ENCODE measurements at regions not wholly inside any gene's neighbourhood (a gene's known extent, or its start where the extent isn't known, plus 50 kb on each side); places are given as distances from the start of the nearest gene placed in this dataset.

DNA sequence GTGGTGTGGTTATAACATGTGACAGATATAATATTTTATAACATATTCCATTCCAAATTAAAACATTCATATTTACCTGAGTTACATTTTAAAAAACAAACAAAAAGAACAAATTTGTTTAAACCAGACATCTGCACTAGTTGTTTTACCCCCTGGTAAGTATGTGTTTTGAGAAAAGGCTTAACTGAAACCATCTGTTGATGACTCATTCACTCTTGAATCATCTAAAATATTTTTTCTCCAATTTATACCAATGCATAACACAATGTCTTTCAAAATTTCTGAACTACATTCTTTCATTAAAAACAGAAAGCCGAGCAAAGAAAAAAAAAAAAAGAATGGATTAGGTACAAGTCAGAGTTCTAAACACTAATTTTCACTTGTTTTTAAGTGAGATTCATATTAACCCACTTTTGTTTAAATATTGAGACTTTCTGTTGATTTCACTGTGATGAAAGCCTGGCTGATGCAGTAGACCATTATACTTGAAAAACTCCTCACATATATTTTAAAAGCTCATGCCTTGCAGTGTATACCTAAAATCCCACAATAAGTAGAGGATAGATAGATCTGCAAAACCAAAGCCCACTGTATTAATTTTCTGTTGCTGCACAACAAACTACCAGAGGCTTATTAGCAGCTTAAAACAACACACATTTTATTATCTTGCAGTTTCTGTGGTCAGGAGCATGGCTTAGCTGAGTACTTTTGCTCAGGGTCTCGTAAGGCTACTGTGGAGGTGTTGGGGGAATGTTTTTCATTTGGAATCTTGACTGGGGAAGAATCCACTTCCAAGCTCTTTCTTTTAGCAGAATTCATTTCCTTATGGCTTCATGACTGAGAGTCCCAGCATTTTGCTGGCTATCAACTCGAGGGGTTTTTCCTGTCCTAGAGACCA is 221.5 kb downstream of the PCDH18 start:
- Histone ChIP-seq H3K27me3 (ENCODE audit: control insufficient read depth, insufficient read depth, low read length) (no peaks in the 10 kb centered on the region), H3K4me3 (ENCODE audit: insufficient read depth, low read depth, low read length) (no peak overlapping the region), H3K36me3 (replicated peaks; ENCODE audit: control insufficient read depth, insufficient read depth, low read length) (no peaks in the 10 kb centered on the region)
- no peak for DNase-seq

DNA sequence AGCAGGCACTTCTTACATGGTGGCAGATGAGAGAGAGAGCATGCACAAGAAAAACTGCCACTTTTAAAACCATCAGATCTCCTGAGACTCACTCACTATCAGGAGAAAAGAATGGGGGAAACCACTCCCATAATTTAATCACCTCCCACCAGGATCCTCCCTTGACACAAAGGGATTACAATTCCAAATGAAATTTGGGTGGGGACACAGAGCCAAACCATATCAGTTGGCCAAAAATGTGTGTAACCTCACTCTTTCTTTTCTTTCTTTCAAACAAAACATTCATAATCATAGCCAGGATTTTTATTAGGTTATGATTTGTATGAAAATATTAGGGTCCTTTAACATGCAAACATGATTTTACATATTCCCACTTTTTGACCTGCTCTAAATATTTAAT is 222.1 kb downstream of the PCDH18 start:
- no peak for DNase-seq
- H3K4me3 ChIP-seq (ENCODE audit: insufficient read depth, low read depth, low read length): no peak overlapping the region
- H3K36me3 ChIP-seq (replicated peaks; ENCODE audit: control insufficient read depth, insufficient read depth, low read length): no peaks in the 10 kb centered on the region
- H3K27me3 ChIP-seq (ENCODE audit: control insufficient read depth, insufficient read depth, low read length): no peaks in the 10 kb centered on the region

- no peaks in the 10 kb centered on the region for H3K36me3 ChIP-seq (replicated peaks; ENCODE audit: control insufficient read depth, insufficient read depth, low read length)
- H3K27me3 ChIP-seq (ENCODE audit: control insufficient read depth, insufficient read depth, low read length): no peaks in the 10 kb centered on the region
- no peak overlapping the region for H3K4me3 ChIP-seq (ENCODE audit: insufficient read depth, low read depth, low read length)
- no peak for DNase-seq
Observed at GRCh38 chr4:137309424-137309823, 222.9 kb downstream of the PCDH18 start.

GRCh38 chr4:137307806-137308205 is 224.5 kb downstream of the PCDH18 start:
- Histone ChIP-seq H3K27me3 (ENCODE audit: control insufficient read depth, insufficient read depth, low read length) (no peaks in the 10 kb centered on the region), H3K4me3 (ENCODE audit: insufficient read depth, low read depth, low read length) (no peak overlapping the region), H3K36me3 (replicated peaks; ENCODE audit: control insufficient read depth, insufficient read depth, low read length) (no peaks in the 10 kb centered on the region)
- DNase-seq: no peak

DNA sequence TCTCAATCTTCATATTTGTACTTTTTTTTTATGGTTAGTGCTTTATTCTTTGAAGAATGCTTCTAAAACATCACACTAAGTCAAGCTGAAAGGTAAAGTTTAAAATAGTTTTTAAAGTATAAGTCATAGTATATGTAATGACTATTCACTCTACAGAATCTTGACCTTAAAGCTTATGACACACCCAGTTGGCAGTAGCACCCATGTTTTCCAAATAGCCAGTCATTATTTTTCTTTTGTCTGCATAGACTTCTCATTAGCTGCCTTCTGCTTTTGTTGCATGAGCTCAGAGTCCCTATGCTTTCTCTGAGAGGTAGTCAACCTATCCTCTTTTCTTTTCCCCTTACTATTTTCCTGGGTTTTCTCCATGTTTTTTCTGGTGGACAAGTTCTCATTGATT is 231.5 kb downstream of the PCDH18 start:
- no peak for DNase-seq
- no peaks in the 10 kb centered on the region for H3K27me3 ChIP-seq (ENCODE audit: control insufficient read depth, insufficient read depth, low read length)
- no peaks in the 10 kb centered on the region for H3K36me3 ChIP-seq (replicated peaks; ENCODE audit: control insufficient read depth, insufficient read depth, low read length)
- H3K4me3 ChIP-seq (ENCODE audit: insufficient read depth, low read depth, low read length): no peak overlapping the region

DNA sequence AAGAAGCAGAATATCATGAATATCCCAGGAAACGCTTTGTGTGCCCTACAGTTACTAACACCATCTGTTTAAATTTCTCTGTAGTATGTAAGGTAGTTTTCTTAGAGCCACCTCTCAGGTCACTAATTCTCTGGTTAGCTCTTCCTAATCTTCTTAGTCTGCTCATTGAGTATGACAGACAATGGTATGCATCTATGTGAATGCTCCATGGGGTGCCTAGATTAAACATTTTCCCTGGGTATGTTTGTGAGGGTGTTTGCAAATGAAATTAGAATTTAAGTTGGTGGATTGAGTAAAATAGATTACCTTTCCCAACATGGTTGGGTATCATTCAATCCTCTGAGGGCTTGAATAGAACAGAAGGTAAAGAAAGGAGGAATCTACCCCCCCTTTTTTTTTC is 233.0 kb downstream of the PCDH18 start:
- H3K27me3 ChIP-seq (ENCODE audit: control insufficient read depth, insufficient read depth, low read length): no peaks in the 10 kb centered on the region
- no peak for DNase-seq
- no peaks in the 10 kb centered on the region for H3K36me3 ChIP-seq (replicated peaks; ENCODE audit: control insufficient read depth, insufficient read depth, low read length)
- no peak overlapping the region for H3K4me3 ChIP-seq (ENCODE audit: insufficient read depth, low read depth, low read length)

GRCh38 chr4:137293281-137293680 is 239.0 kb downstream of the PCDH18 start:
- Histone ChIP-seq H3K36me3 (replicated peaks; ENCODE audit: control insufficient read depth, insufficient read depth, low read length) (no peaks in the 10 kb centered on the region), H3K4me3 (ENCODE audit: insufficient read depth, low read depth, low read length) (no peak overlapping the region), H3K27me3 (ENCODE audit: control insufficient read depth, insufficient read depth, low read length) (no peaks in the 10 kb centered on the region)
- DNase-seq: no peak

DNA sequence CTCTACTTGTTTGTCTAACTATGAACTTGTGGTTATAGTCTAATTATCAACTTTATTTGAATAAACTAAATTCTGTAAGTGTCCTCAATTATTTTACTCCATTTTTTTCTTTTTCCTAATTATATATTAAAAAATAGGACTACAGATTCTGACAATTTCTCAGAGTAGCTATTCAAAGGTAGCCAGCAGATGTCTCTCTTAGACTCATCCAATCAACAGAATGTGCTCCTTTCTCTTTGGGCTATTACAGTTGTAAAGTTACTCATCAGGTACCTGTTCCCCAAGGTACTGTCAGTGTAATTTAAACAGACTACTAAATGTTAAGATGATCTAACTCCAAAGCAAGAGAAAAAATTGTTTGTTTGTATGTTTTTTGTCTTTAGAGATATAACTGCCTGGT is 248.6 kb downstream of the PCDH18 start:
- Histone ChIP-seq H3K4me3 (ENCODE audit: insufficient read depth, low read depth, low read length) (no peak overlapping the region), H3K36me3 (replicated peaks; ENCODE audit: control insufficient read depth, insufficient read depth, low read length) (no peaks in the 10 kb centered on the region), H3K27me3 (ENCODE audit: control insufficient read depth, insufficient read depth, low read length) (no peaks in the 10 kb centered on the region)
- DNase-seq: peak; percentile 1

GRCh38 chr4:137278431-137278830 is 253.9 kb downstream of the PCDH18 start:
- Histone ChIP-seq H3K4me3 (ENCODE audit: insufficient read depth, low read depth, low read length) (no peak overlapping the region), H3K36me3 (replicated peaks; ENCODE audit: control insufficient read depth, insufficient read depth, low read length) (no peaks in the 10 kb centered on the region), H3K27me3 (ENCODE audit: control insufficient read depth, insufficient read depth, low read length) (no peaks in the 10 kb centered on the region)
- no peak for DNase-seq

GRCh38 chr4:137274404-137274803 is 257.9 kb downstream of the PCDH18 start:
- no peak for DNase-seq
- no peak overlapping the region for H3K4me3 ChIP-seq (ENCODE audit: insufficient read depth, low read depth, low read length)
- no peaks in the 10 kb centered on the region for H3K27me3 ChIP-seq (ENCODE audit: control insufficient read depth, insufficient read depth, low read length)
- H3K36me3 ChIP-seq (replicated peaks; ENCODE audit: control insufficient read depth, insufficient read depth, low read length): no peaks in the 10 kb centered on the region

DNA sequence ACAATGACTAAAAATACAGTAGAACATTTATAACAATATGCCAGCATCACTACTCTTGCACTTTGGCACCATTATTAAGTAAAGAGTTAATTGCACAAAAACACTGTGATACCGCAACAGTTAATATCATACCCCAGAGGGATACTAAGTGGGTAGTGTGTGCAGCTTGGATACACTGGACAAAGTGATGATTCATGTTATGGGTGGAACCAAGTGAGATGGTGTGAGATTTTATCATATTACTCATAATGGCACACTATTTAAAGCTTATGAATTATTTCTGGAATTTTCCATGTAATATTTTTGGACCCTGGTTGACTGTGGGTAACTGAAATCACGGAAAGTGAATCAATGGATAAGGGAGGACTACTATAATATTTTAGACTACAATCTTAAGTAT is 265.3 kb downstream of the PCDH18 start:
- Histone ChIP-seq H3K4me3 (ENCODE audit: insufficient read depth, low read depth, low read length) (no peak overlapping the region), H3K36me3 (replicated peaks; ENCODE audit: control insufficient read depth, insufficient read depth, low read length) (no peaks in the 10 kb centered on the region), H3K27me3 (ENCODE audit: control insufficient read depth, insufficient read depth, low read length) (no peaks in the 10 kb centered on the region)
- no peak for DNase-seq

DNA sequence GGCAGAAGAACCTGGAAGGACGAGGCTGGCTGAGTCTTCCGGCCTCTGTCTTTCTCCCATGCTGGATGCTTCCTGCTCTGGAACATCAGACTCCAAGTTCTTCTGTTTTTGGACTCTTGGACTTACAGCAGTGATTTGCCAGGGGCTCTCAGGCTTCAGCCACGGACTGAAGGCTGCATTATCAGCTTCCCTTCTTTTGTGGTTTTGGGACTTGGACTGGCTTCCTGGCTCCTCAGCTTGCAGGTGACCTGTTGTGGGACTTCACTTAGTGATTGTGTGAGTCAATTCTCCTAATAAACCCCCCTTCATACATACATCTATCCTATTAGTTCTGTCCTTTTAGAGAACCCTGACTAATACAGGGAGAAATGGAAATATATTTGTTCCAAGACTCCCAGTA is 265.8 kb downstream of the PCDH18 start:
- Histone ChIP-seq H3K27me3 (ENCODE audit: control insufficient read depth, insufficient read depth, low read length) (no peaks in the 10 kb centered on the region), H3K36me3 (replicated peaks; ENCODE audit: control insufficient read depth, insufficient read depth, low read length) (no peaks in the 10 kb centered on the region), H3K4me3 (ENCODE audit: insufficient read depth, low read depth, low read length) (no peak overlapping the region)
- no peak for DNase-seq

DNA sequence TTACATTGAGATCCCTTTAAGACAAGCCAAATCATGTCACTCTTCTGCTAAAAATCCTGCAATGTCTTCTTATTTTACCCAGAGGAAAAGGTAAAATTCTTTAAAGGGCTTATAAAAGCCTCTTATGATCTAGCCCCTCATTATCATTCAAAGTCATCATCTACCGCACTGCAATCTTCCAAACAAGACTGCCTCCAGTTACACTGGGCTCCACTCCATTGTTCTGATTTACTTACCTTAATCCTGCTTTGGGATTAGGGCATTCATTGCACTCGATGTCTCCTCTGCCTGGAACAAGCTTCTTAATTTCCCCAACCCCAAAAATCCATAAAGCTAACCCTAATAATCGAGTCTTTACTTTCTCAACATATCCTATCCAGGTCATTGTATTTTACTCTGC is 269.1 kb downstream of the PCDH18 start:
- DNase-seq: no peak
- Histone ChIP-seq H3K27me3 (ENCODE audit: control insufficient read depth, insufficient read depth, low read length) (no peaks in the 10 kb centered on the region), H3K36me3 (replicated peaks; ENCODE audit: control insufficient read depth, insufficient read depth, low read length) (no peaks in the 10 kb centered on the region), H3K4me3 (ENCODE audit: insufficient read depth, low read depth, low read length) (no peak overlapping the region)

DNA sequence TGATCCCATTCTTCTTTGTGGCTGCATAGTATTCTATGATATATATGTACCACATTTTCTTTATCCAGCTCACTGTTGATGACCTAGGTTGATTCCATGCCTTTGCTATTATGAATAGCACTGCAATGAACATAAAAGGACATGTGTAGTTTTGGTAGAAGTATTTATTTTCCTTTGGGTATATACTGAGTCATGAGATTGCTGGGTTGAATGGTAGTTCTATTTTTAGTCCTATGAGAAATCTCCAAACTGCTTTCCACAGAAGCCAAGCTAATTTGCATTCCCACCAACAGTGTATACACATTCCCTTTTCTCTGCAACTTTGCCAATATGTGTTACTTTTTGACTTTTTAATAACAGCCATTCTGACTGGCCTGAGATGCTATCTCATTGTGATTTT is 278.3 kb downstream of the PCDH18 start:
- Histone ChIP-seq H3K36me3 (replicated peaks; ENCODE audit: control insufficient read depth, insufficient read depth, low read length) (no peaks in the 10 kb centered on the region), H3K4me3 (ENCODE audit: insufficient read depth, low read depth, low read length) (no peak overlapping the region), H3K27me3 (ENCODE audit: control insufficient read depth, insufficient read depth, low read length) (no peaks in the 10 kb centered on the region)
- no peak for DNase-seq

GRCh38 chr4:137249112-137249511 is 283.2 kb downstream of the PCDH18 start:
- Histone ChIP-seq H3K4me3 (ENCODE audit: insufficient read depth, low read depth, low read length) (no peak overlapping the region), H3K36me3 (replicated peaks; ENCODE audit: control insufficient read depth, insufficient read depth, low read length) (no peaks in the 10 kb centered on the region), H3K27me3 (ENCODE audit: control insufficient read depth, insufficient read depth, low read length) (no peaks in the 10 kb centered on the region)
- DNase-seq: no peak

Data from H7 (cell line).